ENCODE measurements at regions not wholly inside any gene's neighbourhood (a gene's known extent, or its start where the extent isn't known, plus 50 kb on each side); places are given as distances from the start of the nearest gene placed in this dataset.

GRCh38 chr2:217302856-217303255 lies 443.0 kb upstream of the TNP1 start:
- Histone ChIP-seq H3K27ac (no peak overlapping the region), H3K4me1 (peaks cover 0 to 9% (median 6%) of the 10 kb centered on the region in 10 experiments; a peak in 9 of 20 replicates), H3K27me3 (peaks cover 0 to 96% (median 0%) of the 10 kb centered on the region in 11 experiments; a peak in 7 of 22 replicates), H3K4me2 (no peak overlapping the region), H3K36me3 (no peaks in the 10 kb centered on the region), H3K9me3 (replicated peaks in 1 of 11) (peaks cover 0 to 2% (median 0%) of the 10 kb centered on the region in 11 experiments; a peak in 1 of 22 replicates), H4K20me1 (peaks cover 0 to 7% (median 0%) of the 10 kb centered on the region in 11 experiments; a peak in 1 of 22 replicates), H3K9ac (no peak overlapping the region), H3K4me3 (no peak overlapping the region)
- no peak for TF ChIP-seq Cebpa-rat (IDR thresholded peaks at IDR 0.05)

GRCh38 chr2:217301142-217301925 lies 441.5 kb upstream of the TNP1 start:
- no peak overlapping the region for H3K9ac ChIP-seq
- no peak for TF ChIP-seq Cebpa-rat (IDR thresholded peaks at IDR 0.05)
- peak overlapping the region in 4 of 11 experiments; percentile 7 to 41 (median 26); a peak in 6 of 22 replicates for H3K4me2 ChIP-seq
- H3K9me3 ChIP-seq (replicated peaks in 1 of 11), result peaks cover 0 to 13% (median 10%) of the 10 kb centered on the region in 11 experiments; a peak in 11 of 22 replicates
- no peak overlapping the region for H3K27ac ChIP-seq
- H4K20me1 ChIP-seq, result peaks cover 0 to 7% (median 0%) of the 10 kb centered on the region in 11 experiments; a peak in 1 of 22 replicates
- H3K36me3 ChIP-seq, result no peaks in the 10 kb centered on the region
- peaks cover 0 to 9% (median 6%) of the 10 kb centered on the region in 10 experiments; a peak in 9 of 20 replicates for H3K4me1 ChIP-seq
- peaks cover 0 to 92% (median 0%) of the 10 kb centered on the region in 11 experiments; a peak in 7 of 22 replicates for H3K27me3 ChIP-seq
- no peak overlapping the region for H3K4me3 ChIP-seq

GRCh38 chr2:217299590-217299989 lies 439.7 kb upstream of the TNP1 start:
- H3K36me3 ChIP-seq, result no peaks in the 10 kb centered on the region
- H4K20me1 ChIP-seq, result peaks cover 0 to 7% (median 0%) of the 10 kb centered on the region in 11 experiments; a peak in 1 of 22 replicates
- H3K4me1 ChIP-seq, result peaks cover 0 to 9% (median 6%) of the 10 kb centered on the region in 10 experiments; a peak in 9 of 20 replicates
- no peak overlapping the region for H3K4me2 ChIP-seq
- TF ChIP-seq Cebpa-rat (IDR thresholded peaks at IDR 0.05), result no peak
- no peak overlapping the region for H3K9ac ChIP-seq
- H3K27me3 ChIP-seq, result peaks cover 0 to 90% (median 0%) of the 10 kb centered on the region in 11 experiments; a peak in 7 of 22 replicates
- H3K4me3 ChIP-seq, result no peak overlapping the region
- H3K27ac ChIP-seq, result no peak overlapping the region
- peaks cover 0 to 20% (median 10%) of the 10 kb centered on the region in 11 experiments; a peak in 11 of 22 replicates for H3K9me3 ChIP-seq (replicated peaks in 1 of 11)

GRCh38 chr2:217297096-217297495 lies 437.2 kb upstream of the TNP1 start:
- H4K20me1 ChIP-seq, result peaks cover 0 to 7% (median 0%) of the 10 kb centered on the region in 11 experiments; a peak in 1 of 22 replicates
- H3K9me3 ChIP-seq (replicated peaks in 1 of 11), result peaks cover 0 to 20% (median 10%) of the 10 kb centered on the region in 11 experiments; a peak in 11 of 22 replicates
- H3K27me3 ChIP-seq, result peaks cover 0 to 90% (median 0%) of the 10 kb centered on the region in 11 experiments; a peak in 6 of 22 replicates
- no peaks in the 10 kb centered on the region for H3K36me3 ChIP-seq
- no peak overlapping the region for H3K4me2 ChIP-seq
- H3K9ac ChIP-seq, result no peak overlapping the region
- no peak overlapping the region for H3K4me3 ChIP-seq
- H3K27ac ChIP-seq, result no peak overlapping the region
- TF ChIP-seq Cebpa-rat (IDR thresholded peaks at IDR 0.05), result no peak
- H3K4me1 ChIP-seq, result peaks cover 0 to 9% (median 6%) of the 10 kb centered on the region in 10 experiments; a peak in 9 of 20 replicates

GRCh38 chr2:217294818-217295217 lies 435.0 kb upstream of the TNP1 start:
- H3K27ac ChIP-seq, result no peak overlapping the region
- no peak overlapping the region for H3K4me2 ChIP-seq
- no peaks in the 10 kb centered on the region for H4K20me1 ChIP-seq
- H3K36me3 ChIP-seq, result no peaks in the 10 kb centered on the region
- H3K9ac ChIP-seq, result no peak overlapping the region
- H3K9me3 ChIP-seq (replicated peaks in 1 of 11), result peaks cover 0 to 20% (median 10%) of the 10 kb centered on the region in 11 experiments; a peak in 11 of 22 replicates
- H3K27me3 ChIP-seq, result peaks cover 0 to 90% (median 0%) of the 10 kb centered on the region in 11 experiments; a peak in 5 of 22 replicates
- TF ChIP-seq Cebpa-rat (IDR thresholded peaks at IDR 0.05), result no peak
- no peaks in the 10 kb centered on the region for H3K4me1 ChIP-seq
- no peak overlapping the region for H3K4me3 ChIP-seq

- H3K4me1 ChIP-seq, result no peaks in the 10 kb centered on the region
- no peak overlapping the region for H3K9ac ChIP-seq
- no peak overlapping the region for H3K4me2 ChIP-seq
- H3K36me3 ChIP-seq, result no peaks in the 10 kb centered on the region
- no peak overlapping the region for H3K27ac ChIP-seq
- no peak overlapping the region for H3K4me3 ChIP-seq
- peaks cover 0 to 20% (median 10%) of the 10 kb centered on the region in 11 experiments; a peak in 11 of 22 replicates for H3K9me3 ChIP-seq (replicated peaks in 1 of 11)
- H4K20me1 ChIP-seq, result no peaks in the 10 kb centered on the region
- no peak for TF ChIP-seq Cebpa-rat (IDR thresholded peaks at IDR 0.05)
- H3K27me3 ChIP-seq, result peaks cover 0 to 90% (median 0%) of the 10 kb centered on the region in 11 experiments; a peak in 5 of 22 replicates
These were observed 434.3 kb upstream of the TNP1 start for GRCh38 chr2:217294211-217294610.

GRCh38 chr2:217293607-217294006 lies 433.7 kb upstream of the TNP1 start:
- H3K4me2 ChIP-seq, result no peak overlapping the region
- no peak overlapping the region for H3K27ac ChIP-seq
- no peak overlapping the region for H3K4me3 ChIP-seq

GRCh38 chr2:217293046-217293445 lies 433.2 kb upstream of the TNP1 start:
- Histone ChIP-seq H3K4me3 (no peak overlapping the region), H3K4me2 (no peak overlapping the region), H3K4me1 (no peaks in the 10 kb centered on the region), H3K9ac (no peak overlapping the region), H3K27me3 (peaks cover 0 to 87% (median 0%) of the 10 kb centered on the region in 11 experiments; a peak in 4 of 22 replicates), H3K9me3 (replicated peaks in 1 of 11) (peaks cover 0 to 28% (median 18%) of the 10 kb centered on the region in 11 experiments; a peak in 19 of 22 replicates), H3K27ac (no peak overlapping the region), H3K36me3 (no peaks in the 10 kb centered on the region), H4K20me1 (no peaks in the 10 kb centered on the region)
- no peak for TF ChIP-seq Cebpa-rat (IDR thresholded peaks at IDR 0.05)

More at GRCh38 chr2:217293607-217294006, 433.7 kb upstream of the TNP1 start:
- Histone ChIP-seq H3K9ac (no peak overlapping the region), H3K36me3 (no peaks in the 10 kb centered on the region), H3K4me1 (no peaks in the 10 kb centered on the region), H3K27me3 (peaks cover 0 to 87% (median 0%) of the 10 kb centered on the region in 11 experiments; a peak in 4 of 22 replicates), H3K9me3 (replicated peaks in 1 of 11) (peaks cover 0 to 22% (median 12%) of the 10 kb centered on the region in 11 experiments; a peak in 19 of 22 replicates), H4K20me1 (no peaks in the 10 kb centered on the region)
- no peak for TF ChIP-seq Cebpa-rat (IDR thresholded peaks at IDR 0.05)

- H3K4me2 ChIP-seq, result no peak overlapping the region
These were observed 431.4 kb upstream of the TNP1 start for GRCh38 chr2:217291259-217291658.

More at GRCh38 chr2:217291259-217291658, 431.4 kb upstream of the TNP1 start:
- Histone ChIP-seq H3K4me3 (no peak overlapping the region), H3K9me3 (replicated peaks in 1 of 11) (peaks cover 0 to 21% (median 14%) of the 10 kb centered on the region in 11 experiments; a peak in 18 of 22 replicates), H3K9ac (no peak overlapping the region), H3K4me1 (no peaks in the 10 kb centered on the region), H3K27me3 (peaks cover 0 to 91% (median 0%) of the 10 kb centered on the region in 11 experiments; a peak in 4 of 22 replicates), H3K36me3 (no peaks in the 10 kb centered on the region), H4K20me1 (no peaks in the 10 kb centered on the region), H3K27ac (no peak overlapping the region)
- TF ChIP-seq Cebpa-rat (IDR thresholded peaks at IDR 0.05), result no peak

All from BLaER1 treated with 17β-estradiol and CSF1 and Interleukin-3, amounts not matched to agents 10 nM and 100 nM (cell line).